HG03280 (cell line): ENCODE measurements at regions not wholly inside any gene's neighbourhood (a gene's known extent, or its start where the extent isn't known, plus 50 kb on each side); places are given as distances from the start of the nearest gene placed in this dataset.

ENCODE experiments used
- ATAC-seq: cut with Tn5 transposase; IDR thresholded peaks from one replicate; pipeline ENCODE4 v1.9.1; 2021; ENCODE audit warnings: mild to moderate bottlenecking, moderate library complexity; ENCODE audit not compliant: unreplicated experiment

GRCh38 chr12:78483767-78484315 is 380.7 kb upstream of the SYT1 start:
- ATAC-seq: no peak

GRCh38 chr12:78489990-78490389 is 374.6 kb upstream of the SYT1 start:
- no peak for ATAC-seq

GRCh38 chr12:78490861-78491260 is 373.7 kb upstream of the SYT1 start:
- ATAC-seq: no peak

- no peak for ATAC-seq
Measured at GRCh38 chr12:78494911-78495310, 369.7 kb upstream of the SYT1 start.

GRCh38 chr12:78501825-78502224 is 362.7 kb upstream of the SYT1 start:
- no peak for ATAC-seq

- ATAC-seq: no peak
Measured at GRCh38 chr12:78519422-78519821, 345.2 kb upstream of the SYT1 start.

GRCh38 chr12:78530100-78530765 is 334.3 kb upstream of the SYT1 start:
- ATAC-seq: no peak

- no peak for ATAC-seq
Measured at GRCh38 chr12:78531831-78532458, 332.6 kb upstream of the SYT1 start.

GRCh38 chr12:78534311-78534710 is 330.3 kb upstream of the SYT1 start:
- no peak for ATAC-seq

- no peak for ATAC-seq
Measured at GRCh38 chr12:78540606-78541336, 323.8 kb upstream of the SYT1 start.

- no peak for ATAC-seq
Measured at GRCh38 chr12:78550831-78551230, 313.7 kb upstream of the SYT1 start.

- ATAC-seq: no peak
Measured at GRCh38 chr12:78555802-78556201, 308.8 kb upstream of the SYT1 start.

GRCh38 chr12:78556651-78557050 is 307.9 kb upstream of the SYT1 start:
- ATAC-seq: no peak

- ATAC-seq: no peak
Measured at GRCh38 chr12:78559416-78559815, 305.2 kb upstream of the SYT1 start.

- ATAC-seq: no peak
Measured at GRCh38 chr12:78559886-78560285, 304.7 kb upstream of the SYT1 start.

- ATAC-seq: no peak
Measured at GRCh38 chr12:78560633-78561032, 303.9 kb upstream of the SYT1 start.

- no peak for ATAC-seq
Measured at GRCh38 chr12:78562368-78563205, 302.0 kb upstream of the SYT1 start.

GRCh38 chr12:78563826-78564225 is 300.7 kb upstream of the SYT1 start:
- no peak for ATAC-seq

GRCh38 chr12:78566456-78566855 is 298.1 kb upstream of the SYT1 start:
- ATAC-seq: no peak

- no peak for ATAC-seq
Measured at GRCh38 chr12:78568321-78569020, 296.1 kb upstream of the SYT1 start.
